HepG2 (cell line): ENCODE measurements at regions not wholly inside any gene's neighbourhood (a gene's known extent, or its start where the extent isn't known, plus 50 kb on each side); places are given as distances from the start of the nearest gene placed in this dataset.

Experiments
- ATAC-seq: fragments of 200-7000 bp; cut with Tn5 transposase; 3 replicates; pipeline ENCODE4 v1.9.1; 2020; ENCODE audit warnings: mild to moderate bottlenecking, moderate library complexity
- BruUV-seq: library from RNA; stranded (reverse); fragments of 400-500 nt; replicated peaks from 2 replicates; lab custom pipeline; 2021; lab: Mats Ljungman, UMichigan
- CTCF ChIA-PET: fragments of 300-600 bp; formaldehyde crosslinking; extraction: SDS; loops from one replicate; lab custom pipeline; 2021; ENCODE audit warnings: low total read pairs, inconsistent platforms, low intra/inter-chr PET ratio; lab: Yijun Ruan, JAX
- POLR2A ChIA-PET: fragments of 350-600 bp; sonication (Branson Sonifier 250); formaldehyde crosslinking; loops from one replicate; lab custom pipeline; 2020; ENCODE audit warnings: antibody characterized with exemption, inconsistent platforms; lab: Yijun Ruan, JAX
- DNase-seq: peaks from one replicate; pipeline ENCODE4 v3.0.0-alpha.2; 2015; ENCODE audit warnings: low spot score
- FAIRE-seq: peaks from 3 replicates; lab custom pipeline; 2011; peaks lifted over from hg19 to GRCh38; lab: Jason Lieb, UNC
- H2AFZ ChIP-seq: one replicate; pipeline ENCODE4 v1.6.1; 2011; ENCODE audit warnings: low read length, inconsistent platforms
- H3K27ac ChIP-seq: fragments of 300-600 bp; 3 replicates; pipeline ENCODE4 v1.8.0; 2011; ENCODE audit warnings: mixed run types, mild to moderate bottlenecking, mixed read lengths, low read length, inconsistent platforms; ENCODE audit not compliant: insufficient read depth; ENCODE audit errors: extremely low read length
- H3K27me3 ChIP-seq, 2 experiments: fragments of 200-600 bp in 1 of 2; 2 replicates in 1 of 2; 3 replicates in 1 of 2; pipeline versions ENCODE4 v1.6.0 to v1.8.0; 2011; ENCODE audit warnings: low read length in 2 of 2, mild to moderate bottlenecking in 2 of 2, moderate library complexity in 2 of 2, inconsistent platforms in 1 of 2; ENCODE audit not compliant: insufficient read depth in 2 of 2, control insufficient read depth in 1 of 2
- H3K36me3 ChIP-seq, 2 experiments: fragments of 200-600 bp in 1 of 2; replicated peaks in 1 of 2; 2 replicates in 1 of 2; 3 replicates in 1 of 2; pipeline versions ENCODE4 v1.5.1 to v1.8.0; 2011; ENCODE audit warnings: low read length in 2 of 2, inconsistent platforms in 1 of 2; ENCODE audit not compliant: insufficient read depth in 2 of 2, control insufficient read depth in 1 of 2
- H3K4me1 ChIP-seq: 2 replicates; pipeline ENCODE4 v1.5.1; 2012; ENCODE audit warnings: low read length, inconsistent platforms; ENCODE audit not compliant: insufficient read depth
- H3K4me2 ChIP-seq: 2 replicates; pipeline ENCODE4 v1.6.0; 2011; ENCODE audit warnings: low read depth, low read length, inconsistent platforms
- H3K4me3 ChIP-seq, 3 experiments: fragments of 200-600 bp in 1 of 3; sonication (generic), shearing (Covaris generic) in 1 of 3; replicated peaks in 1 of 3; 2 replicates each; pipeline ENCODE4 v1.5.1; 2011 to 2016; ENCODE audit warnings: low read length in 3 of 3, inconsistent platforms in 2 of 3, low read depth in 2 of 3, mild to moderate bottlenecking in 2 of 3, control low read depth in 1 of 3, mixed read lengths in 1 of 3; ENCODE audit not compliant: insufficient read depth in 1 of 3
- H3K79me2 ChIP-seq: one replicate; pipeline ENCODE4 v1.6.1; 2011; ENCODE audit warnings: low read length, inconsistent platforms; ENCODE audit not compliant: insufficient read depth
- H3K9ac ChIP-seq: 2 replicates; pipeline ENCODE4 v1.6.0; 2011; ENCODE audit warnings: mild to moderate bottlenecking, low read depth, low read length, inconsistent platforms; ENCODE audit not compliant: insufficient read depth
- H3K9me3 ChIP-seq: 2 replicates; pipeline ENCODE4 v1.5.1; 2012; ENCODE audit warnings: mild to moderate bottlenecking, low read length
- H4K20me1 ChIP-seq: 2 replicates; pipeline ENCODE4 v1.6.0; 2011; ENCODE audit warnings: inconsistent platforms, mild to moderate bottlenecking, low read length, moderate library complexity; ENCODE audit not compliant: insufficient read depth
- FIP1L1 ChIP-seq: fragments of 200-400 bp; formaldehyde crosslinking; IDR thresholded peaks from 2 replicates; pipeline ENCODE4 v1.6.1; 2018; ENCODE audit warnings: low read depth, mild to moderate bottlenecking, low read length, moderate library complexity, borderline replicate concordance; ENCODE audit not compliant: insufficient read depth
- HOXA9 ChIP-seq: sonication (generic); formaldehyde crosslinking; IDR thresholded peaks from 2 replicates; pipeline ENCODE4 v1.8.1; 2022; ENCODE audit warnings: missing genetic modification reagents, mild to moderate bottlenecking, moderate library complexity, borderline replicate concordance
- ISL2 ChIP-seq: sonication (generic); formaldehyde crosslinking; IDR thresholded peaks from 2 replicates; pipeline ENCODE4 v1.5.0; 2020; ENCODE audit warnings: missing genetic modification reagents
- MEIS2 ChIP-seq: sonication (generic); formaldehyde crosslinking; IDR thresholded peaks from 2 replicates; pipeline ENCODE4 v1.9.0; 2021; ENCODE audit warnings: mild to moderate bottlenecking, missing genetic modification reagents
- NFYB ChIP-seq: sonication (generic); formaldehyde crosslinking; IDR thresholded peaks from 2 replicates; pipeline ENCODE4 v1.4.0; 2020; ENCODE audit warnings: missing genetic modification reagents
- SOX13 ChIP-seq, 3 experiments: fragments of 450-650 bp in 1 of 3; sonication (generic) in 1 of 3; formaldehyde crosslinking in 1 of 3; IDR thresholded peaks in 2 of 3; conservative IDR thresholded peaks in 1 of 3; 2 replicates each; pipeline versions ENCODE4 v1.5.0 to v1.6.1; 2016 to 2020; ENCODE audit warnings: antibody characterized with exemption in 1 of 3, mild to moderate bottlenecking in 1 of 3, missing compliant biosample characterization in 1 of 3, missing genetic modification reagents in 1 of 3, moderate library complexity in 1 of 3
- ZNF274 ChIP-seq: sonication (generic); formaldehyde crosslinking; IDR thresholded peaks from 2 replicates; pipeline ENCODE4 v1.5.1; 2020; ENCODE audit warnings: mild to moderate bottlenecking, missing genetic modification reagents
- ZNF615 ChIP-seq: sonication (generic); formaldehyde crosslinking; IDR thresholded peaks from 2 replicates; pipeline ENCODE4 v1.5.0; 2020; ENCODE audit warnings: mild to moderate bottlenecking, missing genetic modification reagents, borderline replicate concordance
- ZNF7 ChIP-seq: IDR thresholded peaks from 2 replicates; pipeline ENCODE4 v1.6.1; 2016; ENCODE audit warnings: missing biosample characterization, missing genetic modification reagents
- ZNF749 ChIP-seq: sonication (generic); formaldehyde crosslinking; IDR thresholded peaks from 2 replicates; pipeline ENCODE4 v1.8.0; 2022; ENCODE audit warnings: mild to moderate bottlenecking, missing genetic modification reagents, moderate library complexity, borderline replicate concordance
- WGBS: methylation state at CpG from one replicate; pipeline ENCODE4 v1.1.6; 2017; ENCODE audit warnings: low lambda C conversion rate; 5-methylcytosine and 5-hydroxymethylcytosine counted together
- in situ Hi-C: cut with HindIII; loops from 2 replicates; pipeline ENCODE4 v1.10.0; 2017; ENCODE audit warnings: low pct_unique_long_range_greater_than_20kb; ENCODE audit not compliant: extremely low pct_ligation_motif_present
- intact Hi-C: fragments of 100-400 bp; cut with micrococcal nuclease; formaldehyde crosslinking; loops from one replicate; pipeline ENCODE4 v1.10.0; 2022; ENCODE audit not compliant: unreplicated experiment
- TF ChIP-seq, protein P1 (sequence below): sonication (generic); formaldehyde crosslinking; IDR thresholded peaks from 2 replicates; pipeline ENCODE4 v1.4.0; 2020; ENCODE audit warnings: mild to moderate bottlenecking, missing genetic modification reagents
- TF ChIP-seq, protein P2 (sequence below): sonication (generic); formaldehyde crosslinking; IDR thresholded peaks from 2 replicates; pipeline ENCODE4 v1.4.0; 2020; ENCODE audit warnings: missing genetic modification reagents
- TF ChIP-seq, protein P3 (sequence below): sonication (generic); formaldehyde crosslinking; IDR thresholded peaks from 2 replicates; pipeline ENCODE4 v1.4.0; 2020; ENCODE audit warnings: missing genetic modification reagents, borderline replicate concordance

DNA sequence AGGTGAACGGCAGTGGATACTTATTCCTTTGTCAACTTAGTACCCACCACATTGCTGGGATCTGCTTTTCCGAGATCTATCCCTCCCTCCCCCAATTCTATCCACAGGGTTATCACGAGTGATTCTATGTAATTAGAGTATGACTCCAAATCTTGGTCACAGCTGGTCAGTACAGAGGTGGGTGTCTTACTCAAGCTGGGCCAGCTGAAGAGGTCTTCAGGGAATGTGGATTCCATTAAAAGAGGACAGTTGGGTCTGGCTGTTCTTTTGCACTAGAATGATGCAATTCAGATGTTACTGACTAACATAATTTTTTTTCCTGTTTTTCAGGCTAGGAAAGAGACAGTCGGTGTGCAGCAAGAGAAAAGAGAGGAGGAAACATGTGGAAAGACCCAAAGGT, 92.3 kb downstream of the HS3ST1 start:
- Histone ChIP-seq H3K9ac (no peak overlapping the region), H4K20me1 (no peaks in the 10 kb centered on the region)
- in situ Hi-C loops, result no loop called here

More for the DNA sequence above, 92.3 kb downstream of the HS3ST1 start:
- Histone ChIP-seq H3K4me3 (no peak overlapping the region), H3K4me1 (no peaks in the 10 kb centered on the region), H3K79me2 (no peaks in the 10 kb centered on the region), H3K9me3 (peaks cover 89% of the 10 kb centered on the region), H2AFZ (no peak overlapping the region), H3K27ac (no peak overlapping the region), H3K36me3 (no peaks in the 10 kb centered on the region), H3K27me3 (no peaks in the 10 kb centered on the region), H3K4me2 (no peak overlapping the region)
- ATAC-seq (no peak), FAIRE-seq (no peak), DNase-seq (no peak)
- ChIA-PET POLR2A (no interaction called here), CTCF (no interaction called here)
- TF ChIP-seq ZNF615 (CRISPR knock-in tag) (no peak), ZNF274 (no peak), NFYB (CRISPR knock-in tag) (no peak), MEIS2 (no peak), FIP1L1 (no peak), ZNF7 (CRISPR knock-in tag) (no peak), ZNF749 (no peak), HOXA9 (CRISPR knock-in tag) (no peak), SOX13 (IDR thresholded peaks at IDR 0.05) (no peak), SOX13 (CRISPR knock-in tag; conservative IDR thresholded peaks at IDR 0.05 in 1 of 2, IDR thresholded peaks at IDR 0.05 in 1 of 2) (no peak), ISL2 (no peak)
- TF ChIP-seq, protein P1, sequence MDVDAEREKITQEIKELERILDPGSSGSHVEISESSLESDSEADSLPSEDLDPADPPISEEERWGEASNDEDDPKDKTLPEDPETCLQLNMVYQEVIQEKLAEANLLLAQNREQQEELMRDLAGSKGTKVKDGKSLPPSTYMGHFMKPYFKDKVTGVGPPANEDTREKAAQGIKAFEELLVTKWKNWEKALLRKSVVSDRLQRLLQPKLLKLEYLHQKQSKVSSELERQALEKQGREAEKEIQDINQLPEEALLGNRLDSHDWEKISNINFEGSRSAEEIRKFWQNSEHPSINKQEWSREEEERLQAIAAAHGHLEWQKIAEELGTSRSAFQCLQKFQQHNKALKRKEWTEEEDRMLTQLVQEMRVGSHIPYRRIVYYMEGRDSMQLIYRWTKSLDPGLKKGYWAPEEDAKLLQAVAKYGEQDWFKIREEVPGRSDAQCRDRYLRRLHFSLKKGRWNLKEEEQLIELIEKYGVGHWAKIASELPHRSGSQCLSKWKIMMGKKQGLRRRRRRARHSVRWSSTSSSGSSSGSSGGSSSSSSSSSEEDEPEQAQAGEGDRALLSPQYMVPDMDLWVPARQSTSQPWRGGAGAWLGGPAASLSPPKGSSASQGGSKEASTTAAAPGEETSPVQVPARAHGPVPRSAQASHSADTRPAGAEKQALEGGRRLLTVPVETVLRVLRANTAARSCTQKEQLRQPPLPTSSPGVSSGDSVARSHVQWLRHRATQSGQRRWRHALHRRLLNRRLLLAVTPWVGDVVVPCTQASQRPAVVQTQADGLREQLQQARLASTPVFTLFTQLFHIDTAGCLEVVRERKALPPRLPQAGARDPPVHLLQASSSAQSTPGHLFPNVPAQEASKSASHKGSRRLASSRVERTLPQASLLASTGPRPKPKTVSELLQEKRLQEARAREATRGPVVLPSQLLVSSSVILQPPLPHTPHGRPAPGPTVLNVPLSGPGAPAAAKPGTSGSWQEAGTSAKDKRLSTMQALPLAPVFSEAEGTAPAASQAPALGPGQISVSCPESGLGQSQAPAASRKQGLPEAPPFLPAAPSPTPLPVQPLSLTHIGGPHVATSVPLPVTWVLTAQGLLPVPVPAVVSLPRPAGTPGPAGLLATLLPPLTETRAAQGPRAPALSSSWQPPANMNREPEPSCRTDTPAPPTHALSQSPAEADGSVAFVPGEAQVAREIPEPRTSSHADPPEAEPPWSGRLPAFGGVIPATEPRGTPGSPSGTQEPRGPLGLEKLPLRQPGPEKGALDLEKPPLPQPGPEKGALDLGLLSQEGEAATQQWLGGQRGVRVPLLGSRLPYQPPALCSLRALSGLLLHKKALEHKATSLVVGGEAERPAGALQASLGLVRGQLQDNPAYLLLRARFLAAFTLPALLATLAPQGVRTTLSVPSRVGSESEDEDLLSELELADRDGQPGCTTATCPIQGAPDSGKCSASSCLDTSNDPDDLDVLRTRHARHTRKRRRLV (CRISPR knock-in tag), result no peak
- TF ChIP-seq, protein P2, sequence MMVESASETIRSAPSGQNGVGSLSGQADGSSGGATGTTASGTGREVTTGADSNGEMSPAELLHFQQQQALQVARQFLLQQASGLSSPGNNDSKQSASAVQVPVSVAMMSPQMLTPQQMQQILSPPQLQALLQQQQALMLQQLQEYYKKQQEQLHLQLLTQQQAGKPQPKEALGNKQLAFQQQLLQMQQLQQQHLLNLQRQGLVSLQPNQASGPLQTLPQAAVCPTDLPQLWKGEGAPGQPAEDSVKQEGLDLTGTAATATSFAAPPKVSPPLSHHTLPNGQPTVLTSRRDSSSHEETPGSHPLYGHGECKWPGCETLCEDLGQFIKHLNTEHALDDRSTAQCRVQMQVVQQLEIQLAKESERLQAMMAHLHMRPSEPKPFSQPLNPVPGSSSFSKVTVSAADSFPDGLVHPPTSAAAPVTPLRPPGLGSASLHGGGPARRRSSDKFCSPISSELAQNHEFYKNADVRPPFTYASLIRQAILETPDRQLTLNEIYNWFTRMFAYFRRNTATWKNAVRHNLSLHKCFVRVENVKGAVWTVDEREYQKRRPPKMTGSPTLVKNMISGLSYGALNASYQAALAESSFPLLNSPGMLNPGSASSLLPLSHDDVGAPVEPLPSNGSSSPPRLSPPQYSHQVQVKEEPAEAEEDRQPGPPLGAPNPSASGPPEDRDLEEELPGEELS (CRISPR knock-in tag), result no peak
- TF ChIP-seq, protein P3, sequence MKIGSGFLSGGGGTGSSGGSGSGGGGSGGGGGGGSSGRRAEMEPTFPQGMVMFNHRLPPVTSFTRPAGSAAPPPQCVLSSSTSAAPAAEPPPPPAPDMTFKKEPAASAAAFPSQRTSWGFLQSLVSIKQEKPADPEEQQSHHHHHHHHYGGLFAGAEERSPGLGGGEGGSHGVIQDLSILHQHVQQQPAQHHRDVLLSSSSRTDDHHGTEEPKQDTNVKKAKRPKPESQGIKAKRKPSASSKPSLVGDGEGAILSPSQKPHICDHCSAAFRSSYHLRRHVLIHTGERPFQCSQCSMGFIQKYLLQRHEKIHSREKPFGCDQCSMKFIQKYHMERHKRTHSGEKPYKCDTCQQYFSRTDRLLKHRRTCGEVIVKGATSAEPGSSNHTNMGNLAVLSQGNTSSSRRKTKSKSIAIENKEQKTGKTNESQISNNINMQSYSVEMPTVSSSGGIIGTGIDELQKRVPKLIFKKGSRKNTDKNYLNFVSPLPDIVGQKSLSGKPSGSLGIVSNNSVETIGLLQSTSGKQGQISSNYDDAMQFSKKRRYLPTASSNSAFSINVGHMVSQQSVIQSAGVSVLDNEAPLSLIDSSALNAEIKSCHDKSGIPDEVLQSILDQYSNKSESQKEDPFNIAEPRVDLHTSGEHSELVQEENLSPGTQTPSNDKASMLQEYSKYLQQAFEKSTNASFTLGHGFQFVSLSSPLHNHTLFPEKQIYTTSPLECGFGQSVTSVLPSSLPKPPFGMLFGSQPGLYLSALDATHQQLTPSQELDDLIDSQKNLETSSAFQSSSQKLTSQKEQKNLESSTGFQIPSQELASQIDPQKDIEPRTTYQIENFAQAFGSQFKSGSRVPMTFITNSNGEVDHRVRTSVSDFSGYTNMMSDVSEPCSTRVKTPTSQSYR (CRISPR knock-in tag), result no peak
- intact Hi-C loops, result no loop called here
- WGBS, result 11% methylated on average over 4 of the region's 4 CpGs
- BruUV-seq, result no TSS peak
